ENCODE measurements at regions not wholly inside any gene's neighbourhood (a gene's known extent, or its start where the extent isn't known, plus 50 kb on each side); places are given as distances from the start of the nearest gene placed in this dataset.

GRCh38 chr13:68850160-68850559, 1257.5 kb upstream of the ATXN8OS start:
- H3K27ac Mint-ChIP-seq (ENCODE audit: unreplicated experiment) = no peak overlapping the region

GRCh38 chr13:68846663-68847062, 1261.0 kb upstream of the ATXN8OS start:
- no peak for DNase-seq (ENCODE audit: low spot score)
- no peak overlapping the region for H3K27ac Mint-ChIP-seq (ENCODE audit: unreplicated experiment)
- H3K4me3 Mint-ChIP-seq (ENCODE audit: unreplicated experiment) = no peak overlapping the region
- H3K4me1 Mint-ChIP-seq (ENCODE audit: low read depth) = peaks cover 15% of the 10 kb centered on the region
- peaks cover 21% of the 10 kb centered on the region for H3K9me3 Mint-ChIP-seq (ENCODE audit: low read depth)
- no peaks in the 10 kb centered on the region for H3K27me3 Mint-ChIP-seq (ENCODE audit: low read depth)
- TF ChIP-seq CTCF (IDR thresholded peaks at IDR 0.05) = no peak
- H3K36me3 Mint-ChIP-seq (ENCODE audit: low read depth) = no peaks in the 10 kb centered on the region

More at GRCh38 chr13:68850160-68850559, 1257.5 kb upstream of the ATXN8OS start:
- H3K27me3 Mint-ChIP-seq (ENCODE audit: low read depth) = no peaks in the 10 kb centered on the region
- no peak overlapping the region for H3K4me3 Mint-ChIP-seq (ENCODE audit: unreplicated experiment)
- no peak for TF ChIP-seq CTCF (IDR thresholded peaks at IDR 0.05)
- peaks cover 10% of the 10 kb centered on the region for H3K9me3 Mint-ChIP-seq (ENCODE audit: low read depth)
- no peaks in the 10 kb centered on the region for H3K36me3 Mint-ChIP-seq (ENCODE audit: low read depth)
- peaks cover 15% of the 10 kb centered on the region for H3K4me1 Mint-ChIP-seq (ENCODE audit: low read depth)
- no peak for DNase-seq (ENCODE audit: low spot score)

- H3K9me3 Mint-ChIP-seq (ENCODE audit: low read depth) = peaks cover 8% of the 10 kb centered on the region
- no peaks in the 10 kb centered on the region for H3K27me3 Mint-ChIP-seq (ENCODE audit: low read depth)
- H3K4me1 Mint-ChIP-seq (ENCODE audit: low read depth) = no peaks in the 10 kb centered on the region
- no peaks in the 10 kb centered on the region for H3K36me3 Mint-ChIP-seq (ENCODE audit: low read depth)
- no peak for DNase-seq (ENCODE audit: low spot score)
- H3K27ac Mint-ChIP-seq (ENCODE audit: unreplicated experiment) = no peak overlapping the region
- no peak overlapping the region for H3K4me3 Mint-ChIP-seq (ENCODE audit: unreplicated experiment)
- TF ChIP-seq CTCF (IDR thresholded peaks at IDR 0.05) = no peak
These were observed 1273.3 kb upstream of the ATXN8OS start for GRCh38 chr13:68834375-68834774.

GRCh38 chr13:68816715-68817114, 1290.9 kb upstream of the ATXN8OS start:
- Mint-ChIP-seq H3K36me3 (ENCODE audit: low read depth) (no peaks in the 10 kb centered on the region), H3K27ac (ENCODE audit: unreplicated experiment) (no peak overlapping the region), H3K27me3 (ENCODE audit: low read depth) (no peaks in the 10 kb centered on the region), H3K4me1 (ENCODE audit: low read depth) (no peaks in the 10 kb centered on the region), H3K9me3 (ENCODE audit: low read depth) (no peaks in the 10 kb centered on the region), H3K4me3 (ENCODE audit: unreplicated experiment) (no peak overlapping the region)
- DNase-seq (ENCODE audit: low spot score) = no peak
- no peak for TF ChIP-seq CTCF (IDR thresholded peaks at IDR 0.05)

GRCh38 chr13:68813180-68813796, 1294.3 kb upstream of the ATXN8OS start:
- Mint-ChIP-seq H3K27ac (ENCODE audit: unreplicated experiment) (no peak overlapping the region), H3K4me1 (ENCODE audit: low read depth) (no peaks in the 10 kb centered on the region), H3K36me3 (ENCODE audit: low read depth) (no peaks in the 10 kb centered on the region), H3K9me3 (ENCODE audit: low read depth) (no peaks in the 10 kb centered on the region), H3K4me3 (ENCODE audit: unreplicated experiment) (no peak overlapping the region), H3K27me3 (ENCODE audit: low read depth) (no peaks in the 10 kb centered on the region)
- TF ChIP-seq CTCF (IDR thresholded peaks at IDR 0.05) = no peak
- DNase-seq (ENCODE audit: low spot score) = no peak
